Loucy (cell line): ENCODE measurements at regions not wholly inside any gene's neighbourhood (a gene's known extent, or its start where the extent isn't known, plus 50 kb on each side); places are given as distances from the start of the nearest gene placed in this dataset.

Experiments
- H2AFZ ChIP-seq: fragments of 200-600 bp; sonication (generic); 2 replicates; pipeline ENCODE4 v1.6.0; 2016; ENCODE audit warnings: antibody characterized with exemption, mild to moderate bottlenecking, low read length, moderate library complexity
- H3F3A ChIP-seq: fragments of 200-600 bp; 2 replicates; pipeline ENCODE4 v1.6.0; 2016; ENCODE audit warnings: antibody characterized with exemption, low read depth, mild to moderate bottlenecking
- H3K27me3 ChIP-seq: fragments of 200-600 bp; sonication (generic); 2 replicates; pipeline ENCODE4 v1.6.1; 2014; ENCODE audit warnings: low read length, mild to moderate bottlenecking; ENCODE audit not compliant: insufficient read depth, poor library complexity, severe bottlenecking
- H3K36me3 ChIP-seq: fragments of 200-600 bp; sonication (generic); 2 replicates; pipeline ENCODE4 v1.6.1; 2016; ENCODE audit warnings: low read length; ENCODE audit not compliant: insufficient read depth
- H3K4me1 ChIP-seq: fragments of 200-600 bp; sonication (generic); 2 replicates; pipeline ENCODE4 v1.5.1; 2014; ENCODE audit warnings: low read length, mild to moderate bottlenecking; ENCODE audit not compliant: insufficient read depth, poor library complexity, severe bottlenecking
- H3K4me2 ChIP-seq: fragments of 200-600 bp; sonication (generic); 2 replicates; pipeline ENCODE4 v1.6.0; 2014; ENCODE audit warnings: antibody characterized with exemption, low read length, low read depth, mild to moderate bottlenecking; ENCODE audit not compliant: poor library complexity, severe bottlenecking
- H3K4me3 ChIP-seq: fragments of 200-600 bp; sonication (generic); 2 replicates; pipeline ENCODE4 v1.5.1; 2014; ENCODE audit warnings: low read length, mild to moderate bottlenecking, mixed read lengths; ENCODE audit not compliant: poor library complexity, severe bottlenecking
- H3K79me2 ChIP-seq: fragments of 200-600 bp; sonication (generic); 2 replicates; pipeline ENCODE4 v1.6.1; 2014; ENCODE audit warnings: low read length; ENCODE audit not compliant: insufficient read depth
- H3K9ac ChIP-seq: fragments of 200-600 bp; sonication (generic); 2 replicates; pipeline ENCODE4 v1.6.0; 2014; ENCODE audit warnings: mild to moderate bottlenecking, low read depth, low read length, moderate library complexity; ENCODE audit not compliant: poor library complexity, severe bottlenecking
- H3K9me2 ChIP-seq: fragments of 200-600 bp; sonication (generic); replicated peaks from 2 replicates; pipeline ENCODE4 v1.6.1; 2016; ENCODE audit warnings: low read depth, low read length, mixed read lengths
- H3K9me3 ChIP-seq: fragments of 200-600 bp; sonication (generic); 2 replicates; pipeline ENCODE4 v1.6.1; 2014; ENCODE audit warnings: mild to moderate bottlenecking, antibody characterized with exemption, low read length, low read depth; ENCODE audit not compliant: insufficient read depth
- H4K20me1 ChIP-seq: fragments of 200-600 bp; sonication (generic); 2 replicates; pipeline ENCODE4 v1.6.0; 2014; ENCODE audit warnings: antibody characterized with exemption, low read length, mild to moderate bottlenecking; ENCODE audit not compliant: insufficient read depth, poor library complexity, severe bottlenecking
- EZH2phosphoT487 ChIP-seq: fragments of 200-600 bp; IDR thresholded peaks from 2 replicates; pipeline ENCODE4 v1.6.1; 2018; ENCODE audit warnings: antibody characterized with exemption, mild to moderate bottlenecking, moderate library complexity, borderline replicate concordance
- TF ChIP-seq, protein P1 (sequence below): fragments of 200-600 bp; sonication (generic); conservative IDR thresholded peaks from 2 replicates; pipeline ENCODE4 v1.5.1; 2014; ENCODE audit warnings: mild to moderate bottlenecking, antibody characterized with exemption, low read length

DNA sequence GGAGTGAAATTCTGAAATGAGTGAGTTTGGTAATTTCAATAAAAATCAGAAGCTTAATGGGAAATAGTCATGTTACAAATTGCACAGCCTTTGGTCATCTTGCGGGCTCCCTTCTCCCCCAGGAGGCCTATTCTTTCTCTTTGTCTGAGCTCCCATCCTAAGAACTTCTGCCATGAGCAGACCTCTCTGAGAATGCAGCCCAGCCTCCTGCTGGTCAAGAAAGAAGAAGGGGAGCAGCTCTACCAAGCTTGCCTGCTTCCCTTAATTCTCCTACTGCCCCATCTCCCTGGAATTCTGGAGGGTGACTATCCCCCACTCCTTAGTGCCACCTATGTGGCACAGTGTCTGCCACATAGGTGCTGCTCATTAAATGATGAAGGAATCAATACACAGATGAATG is 300.7 kb upstream of the DAB1 start:
- no peaks in the 10 kb centered on the region for H3K9me3 ChIP-seq
- no peaks in the 10 kb centered on the region for H4K20me1 ChIP-seq
- TF ChIP-seq EZH2phosphoT487, result no peak
- TF ChIP-seq, protein P1, sequence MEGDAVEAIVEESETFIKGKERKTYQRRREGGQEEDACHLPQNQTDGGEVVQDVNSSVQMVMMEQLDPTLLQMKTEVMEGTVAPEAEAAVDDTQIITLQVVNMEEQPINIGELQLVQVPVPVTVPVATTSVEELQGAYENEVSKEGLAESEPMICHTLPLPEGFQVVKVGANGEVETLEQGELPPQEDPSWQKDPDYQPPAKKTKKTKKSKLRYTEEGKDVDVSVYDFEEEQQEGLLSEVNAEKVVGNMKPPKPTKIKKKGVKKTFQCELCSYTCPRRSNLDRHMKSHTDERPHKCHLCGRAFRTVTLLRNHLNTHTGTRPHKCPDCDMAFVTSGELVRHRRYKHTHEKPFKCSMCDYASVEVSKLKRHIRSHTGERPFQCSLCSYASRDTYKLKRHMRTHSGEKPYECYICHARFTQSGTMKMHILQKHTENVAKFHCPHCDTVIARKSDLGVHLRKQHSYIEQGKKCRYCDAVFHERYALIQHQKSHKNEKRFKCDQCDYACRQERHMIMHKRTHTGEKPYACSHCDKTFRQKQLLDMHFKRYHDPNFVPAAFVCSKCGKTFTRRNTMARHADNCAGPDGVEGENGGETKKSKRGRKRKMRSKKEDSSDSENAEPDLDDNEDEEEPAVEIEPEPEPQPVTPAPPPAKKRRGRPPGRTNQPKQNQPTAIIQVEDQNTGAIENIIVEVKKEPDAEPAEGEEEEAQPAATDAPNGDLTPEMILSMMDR, result no peak
- peaks cover 32% of the 10 kb centered on the region for H3K4me1 ChIP-seq
- H3K27me3 ChIP-seq, result no peaks in the 10 kb centered on the region
- H3K9ac ChIP-seq, result no peak overlapping the region
- H3K36me3 ChIP-seq, result no peaks in the 10 kb centered on the region
- H3K4me2 ChIP-seq, result no peak overlapping the region
- no peak overlapping the region for H3K4me3 ChIP-seq
- no peaks in the 10 kb centered on the region for H3K79me2 ChIP-seq
- H3K9me2 ChIP-seq, result no peaks in the 10 kb centered on the region
- no peak overlapping the region for H2AFZ ChIP-seq
- H3F3A ChIP-seq, result no peaks in the 10 kb centered on the region

DNA sequence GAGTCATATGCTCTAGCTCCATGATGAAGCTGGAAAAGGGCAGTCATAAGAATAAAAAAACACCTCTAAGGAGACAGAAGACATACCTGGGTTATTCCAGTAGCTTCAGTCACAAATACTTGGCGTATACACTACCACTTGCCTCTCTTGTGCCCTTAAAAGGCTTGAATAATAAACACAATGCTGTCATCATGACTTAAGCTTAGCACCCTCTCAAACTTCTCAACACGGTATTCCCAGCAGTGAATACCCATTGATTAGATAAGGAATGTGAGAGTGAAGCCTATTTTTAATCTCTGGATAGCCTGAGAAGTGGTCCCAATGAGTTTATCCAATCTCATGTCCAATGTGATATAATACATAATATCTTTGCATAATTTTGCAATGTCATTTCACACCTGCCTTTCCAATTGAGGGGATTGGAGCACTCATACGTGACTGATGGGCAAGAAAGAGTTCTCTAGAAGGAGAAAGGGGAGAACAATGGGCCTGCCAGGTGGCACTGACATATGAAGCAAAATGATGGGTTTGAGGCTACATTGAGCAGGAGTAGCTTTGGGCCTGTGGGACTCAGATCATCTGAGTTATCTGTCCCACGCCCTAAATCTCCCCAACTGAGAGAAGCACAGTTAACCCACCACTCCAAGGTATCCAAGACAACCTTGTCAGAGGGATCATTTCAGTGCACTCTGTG is 298.6 kb upstream of the DAB1 start:
- Histone ChIP-seq H3K4me2 (no peak overlapping the region), H3K79me2 (no peaks in the 10 kb centered on the region), H3K36me3 (no peaks in the 10 kb centered on the region), H3K9me3 (no peaks in the 10 kb centered on the region), H2AFZ (no peak overlapping the region), H3K27me3 (no peaks in the 10 kb centered on the region), H3K9ac (no peak overlapping the region), H3F3A (no peaks in the 10 kb centered on the region), H3K9me2 (no peaks in the 10 kb centered on the region), H4K20me1 (no peaks in the 10 kb centered on the region), H3K4me1 (peaks cover 31% of the 10 kb centered on the region), H3K4me3 (no peak overlapping the region)
- TF ChIP-seq EZH2phosphoT487, result no peak
- TF ChIP-seq, protein P1, result no peak

DNA sequence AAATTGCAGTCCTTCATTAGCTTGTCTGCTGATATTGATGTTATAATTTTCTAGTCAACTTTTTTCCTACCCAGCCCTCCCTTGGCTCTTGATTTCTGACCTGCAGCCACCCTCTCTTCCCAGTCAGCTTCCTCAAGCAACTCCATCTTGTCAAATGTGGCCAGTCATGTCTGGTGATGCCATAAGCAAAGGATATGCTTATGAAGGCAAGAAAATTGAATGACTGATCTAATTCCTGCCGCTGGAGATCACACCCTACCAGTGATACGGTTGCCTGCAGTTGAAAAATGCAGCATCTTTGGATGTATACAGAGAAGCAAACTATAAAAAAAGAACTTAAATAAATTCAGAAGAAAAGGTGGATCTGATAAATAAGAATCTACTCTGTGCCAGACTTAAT is 297.1 kb upstream of the DAB1 start:
- no peaks in the 10 kb centered on the region for H3K27me3 ChIP-seq
- TF ChIP-seq EZH2phosphoT487, result no peak
- TF ChIP-seq, protein P1, result no peak
- no peaks in the 10 kb centered on the region for H3K36me3 ChIP-seq
- H3K9me2 ChIP-seq, result no peaks in the 10 kb centered on the region
- no peak overlapping the region for H3K4me2 ChIP-seq
- no peaks in the 10 kb centered on the region for H3K9me3 ChIP-seq
- H4K20me1 ChIP-seq, result no peaks in the 10 kb centered on the region
- H3K9ac ChIP-seq, result no peak overlapping the region
- H3F3A ChIP-seq, result no peaks in the 10 kb centered on the region
- H3K4me3 ChIP-seq, result no peak overlapping the region
- peaks cover 21% of the 10 kb centered on the region for H3K4me1 ChIP-seq
- no peak overlapping the region for H2AFZ ChIP-seq
- no peaks in the 10 kb centered on the region for H3K79me2 ChIP-seq
